ENCODE measurements at regions not wholly inside any gene's neighbourhood (a gene's known extent, or its start where the extent isn't known, plus 50 kb on each side); places are given as distances from the start of the nearest gene placed in this dataset.

DNA sequence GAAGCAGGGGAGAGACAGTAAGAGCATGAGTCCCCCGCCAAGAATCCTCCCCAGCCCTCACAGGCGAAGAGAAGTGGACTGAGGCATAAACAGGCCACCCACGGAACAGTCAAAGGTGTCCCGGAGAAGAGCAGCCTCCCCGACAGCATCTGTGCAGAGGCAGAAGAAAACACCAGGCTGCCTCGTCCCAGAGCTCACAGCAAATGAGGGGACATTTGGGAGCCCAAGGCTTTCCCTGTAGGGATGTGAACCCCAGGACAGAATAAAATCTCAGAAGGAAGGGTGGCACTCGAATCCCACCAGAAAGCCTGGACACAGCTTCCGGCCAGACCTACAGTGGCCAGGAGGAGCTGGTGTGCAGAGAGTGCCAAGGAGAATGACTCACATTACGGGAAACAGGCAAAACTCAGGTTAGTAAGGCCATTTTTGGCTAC lies 90.4 kb downstream of the DLL1 start:
- CTCF ChIA-PET, result no interaction called here
- Mint-ChIP-seq H3K27me3 (ENCODE audit: low read depth) (peaks cover 3% of the 10 kb centered on the region; the same call in 1 of the 2 replicates), H3K4me1 (no peaks in the 10 kb centered on the region), H3K27ac (no peak overlapping the region), H3K4me3 (no peak overlapping the region), H3K9me3 (peaks cover 43% of the 10 kb centered on the region), H3K36me3 (peaks cover 9% of the 10 kb centered on the region)
- POLR2A ChIA-PET, result no interaction called here
- TF ChIP-seq ESRRA (CRISPR knock-in tag; IDR thresholded peaks at IDR 0.05; ENCODE audit: borderline replicate concordance) (no peak), ZBTB21 (CRISPR knock-in tag; IDR thresholded peaks at IDR 0.05; ENCODE audit: borderline replicate concordance) (no peak), ZNF121 (CRISPR knock-in tag; IDR thresholded peaks at IDR 0.05) (no peak), ATF6 (CRISPR knock-in tag; IDR thresholded peaks at IDR 0.05) (no peak), ZBTB43 (CRISPR knock-in tag; IDR thresholded peaks at IDR 0.05) (no peak), MAX (CRISPR knock-in tag; IDR thresholded peaks at IDR 0.05) (no peak), EMX1 (CRISPR knock-in tag; IDR thresholded peaks at IDR 0.05) (no peak), ZNF138 (CRISPR knock-in tag; conservative IDR thresholded peaks at IDR 0.05) (no peak), SP1 (CRISPR knock-in tag; conservative IDR thresholded peaks at IDR 0.05) (no peak), SMAD3 (CRISPR knock-in tag; IDR thresholded peaks at IDR 0.05; ENCODE audit: borderline replicate concordance) (no peak), CREM (CRISPR knock-in tag; IDR thresholded peaks at IDR 0.05) (no peak)
- TF ChIP-seq, protein P1, sequence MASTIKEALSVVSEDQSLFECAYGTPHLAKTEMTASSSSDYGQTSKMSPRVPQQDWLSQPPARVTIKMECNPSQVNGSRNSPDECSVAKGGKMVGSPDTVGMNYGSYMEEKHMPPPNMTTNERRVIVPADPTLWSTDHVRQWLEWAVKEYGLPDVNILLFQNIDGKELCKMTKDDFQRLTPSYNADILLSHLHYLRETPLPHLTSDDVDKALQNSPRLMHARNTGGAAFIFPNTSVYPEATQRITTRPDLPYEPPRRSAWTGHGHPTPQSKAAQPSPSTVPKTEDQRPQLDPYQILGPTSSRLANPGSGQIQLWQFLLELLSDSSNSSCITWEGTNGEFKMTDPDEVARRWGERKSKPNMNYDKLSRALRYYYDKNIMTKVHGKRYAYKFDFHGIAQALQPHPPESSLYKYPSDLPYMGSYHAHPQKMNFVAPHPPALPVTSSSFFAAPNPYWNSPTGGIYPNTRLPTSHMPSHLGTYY (CRISPR knock-in tag; IDR thresholded peaks at IDR 0.05), result no peak
- TF ChIP-seq, protein P2, sequence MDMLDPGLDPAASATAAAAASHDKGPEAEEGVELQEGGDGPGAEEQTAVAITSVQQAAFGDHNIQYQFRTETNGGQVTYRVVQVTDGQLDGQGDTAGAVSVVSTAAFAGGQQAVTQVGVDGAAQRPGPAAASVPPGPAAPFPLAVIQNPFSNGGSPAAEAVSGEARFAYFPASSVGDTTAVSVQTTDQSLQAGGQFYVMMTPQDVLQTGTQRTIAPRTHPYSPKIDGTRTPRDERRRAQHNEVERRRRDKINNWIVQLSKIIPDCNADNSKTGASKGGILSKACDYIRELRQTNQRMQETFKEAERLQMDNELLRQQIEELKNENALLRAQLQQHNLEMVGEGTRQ (CRISPR knock-in tag; IDR thresholded peaks at IDR 0.05), result no peak
- TF ChIP-seq, protein P3, sequence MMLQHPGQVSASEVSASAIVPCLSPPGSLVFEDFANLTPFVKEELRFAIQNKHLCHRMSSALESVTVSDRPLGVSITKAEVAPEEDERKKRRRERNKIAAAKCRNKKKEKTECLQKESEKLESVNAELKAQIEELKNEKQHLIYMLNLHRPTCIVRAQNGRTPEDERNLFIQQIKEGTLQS (CRISPR knock-in tag; conservative IDR thresholded peaks at IDR 0.05), result no peak
- TF ChIP-seq, protein P4, sequence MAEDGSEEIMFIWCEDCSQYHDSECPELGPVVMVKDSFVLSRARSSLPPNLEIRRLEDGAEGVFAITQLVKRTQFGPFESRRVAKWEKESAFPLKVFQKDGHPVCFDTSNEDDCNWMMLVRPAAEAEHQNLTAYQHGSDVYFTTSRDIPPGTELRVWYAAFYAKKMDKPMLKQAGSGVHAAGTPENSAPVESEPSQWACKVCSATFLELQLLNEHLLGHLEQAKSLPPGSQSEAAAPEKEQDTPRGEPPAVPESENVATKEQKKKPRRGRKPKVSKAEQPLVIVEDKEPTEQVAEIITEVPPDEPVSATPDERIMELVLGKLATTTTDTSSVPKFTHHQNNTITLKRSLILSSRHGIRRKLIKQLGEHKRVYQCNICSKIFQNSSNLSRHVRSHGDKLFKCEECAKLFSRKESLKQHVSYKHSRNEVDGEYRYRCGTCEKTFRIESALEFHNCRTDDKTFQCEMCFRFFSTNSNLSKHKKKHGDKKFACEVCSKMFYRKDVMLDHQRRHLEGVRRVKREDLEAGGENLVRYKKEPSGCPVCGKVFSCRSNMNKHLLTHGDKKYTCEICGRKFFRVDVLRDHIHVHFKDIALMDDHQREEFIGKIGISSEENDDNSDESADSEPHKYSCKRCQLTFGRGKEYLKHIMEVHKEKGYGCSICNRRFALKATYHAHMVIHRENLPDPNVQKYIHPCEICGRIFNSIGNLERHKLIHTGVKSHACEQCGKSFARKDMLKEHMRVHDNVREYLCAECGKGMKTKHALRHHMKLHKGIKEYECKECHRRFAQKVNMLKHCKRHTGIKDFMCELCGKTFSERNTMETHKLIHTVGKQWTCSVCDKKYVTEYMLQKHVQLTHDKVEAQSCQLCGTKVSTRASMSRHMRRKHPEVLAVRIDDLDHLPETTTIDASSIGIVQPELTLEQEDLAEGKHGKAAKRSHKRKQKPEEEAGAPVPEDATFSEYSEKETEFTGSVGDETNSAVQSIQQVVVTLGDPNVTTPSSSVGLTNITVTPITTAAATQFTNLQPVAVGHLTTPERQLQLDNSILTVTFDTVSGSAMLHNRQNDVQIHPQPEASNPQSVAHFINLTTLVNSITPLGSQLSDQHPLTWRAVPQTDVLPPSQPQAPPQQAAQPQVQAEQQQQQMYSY (CRISPR knock-in tag; IDR thresholded peaks at IDR 0.05), result no peak
- DNase-seq (ENCODE audit: low spot score) (no peak), ATAC-seq (no peak)

- peaks cover 14% of the 10 kb centered on the region for H3K36me3 Mint-ChIP-seq
- ATAC-seq, result no peak
- DNase-seq (ENCODE audit: low spot score), result no peak
- CTCF ChIA-PET, result no interaction called here
- peaks cover 3% of the 10 kb centered on the region; the same call in 1 of the 2 replicates for H3K27me3 Mint-ChIP-seq (ENCODE audit: low read depth)
- no peaks in the 10 kb centered on the region for H3K4me1 Mint-ChIP-seq
- POLR2A ChIA-PET, result no interaction called here
- H3K4me3 Mint-ChIP-seq, result no peak overlapping the region
- no peak overlapping the region for H3K27ac Mint-ChIP-seq
- H3K9me3 Mint-ChIP-seq, result peaks cover 45% of the 10 kb centered on the region
- TF ChIP-seq E2F5 (CRISPR knock-in tag; IDR thresholded peaks at IDR 0.05), result no peak
- TF ChIP-seq ZNF423 (CRISPR knock-in tag; IDR thresholded peaks at IDR 0.05), result no peak
- TF ChIP-seq ZBTB43 (CRISPR knock-in tag; IDR thresholded peaks at IDR 0.05), result no peak
- no peak for TF ChIP-seq ZNF138 (CRISPR knock-in tag; conservative IDR thresholded peaks at IDR 0.05)
- TF ChIP-seq ZNF425 (CRISPR knock-in tag; conservative IDR thresholded peaks at IDR 0.05), result no peak
- no peak for TF ChIP-seq ZNF263 (CRISPR knock-in tag; IDR thresholded peaks at IDR 0.05; ENCODE audit: low read depth)
- no peak for TF ChIP-seq PRRX2 (CRISPR knock-in tag; IDR thresholded peaks at IDR 0.05)
Measured at GRCh38 chr6:170199716-170200115, 91.2 kb downstream of the DLL1 start.

Data from WTC11 (cell line).